ENCODE measurements at regions not wholly inside any gene's neighbourhood (a gene's known extent, or its start where the extent isn't known, plus 50 kb on each side); places are given as distances from the start of the nearest gene placed in this dataset.

GRCh38 chr18:39660141-39660540, 2094.5 kb upstream of the CELF4 start:
- no peak overlapping the region for H3K4me2 ChIP-seq (ENCODE audit: low read length)
- H3K27me3 ChIP-seq (ENCODE audit: insufficient read depth, low read length): no peaks in the 10 kb centered on the region
- no peak overlapping the region for H3K9ac ChIP-seq (ENCODE audit: low read length)
- H3K36me3 ChIP-seq (ENCODE audit: insufficient read depth, low read length): no peaks in the 10 kb centered on the region
- no peaks in the 10 kb centered on the region for H3K79me2 ChIP-seq (ENCODE audit: insufficient read depth, low read length)
- H3K27ac ChIP-seq (ENCODE audit: low read depth, low read length, poor library complexity, severe bottlenecking): no peak overlapping the region
- no peaks in the 10 kb centered on the region for H3K9me2 ChIP-seq (ENCODE audit: low read depth, low read length)
- H3K4me3 ChIP-seq (ENCODE audit: low read depth, low read length, poor library complexity, severe bottlenecking): no peak overlapping the region
- H4K20me1 ChIP-seq (ENCODE audit: insufficient read depth, low read length): no peaks in the 10 kb centered on the region
- TF ChIP-seq CTCF (IDR thresholded peaks at IDR 0.05; ENCODE audit: low read length) (no peak), EZH2 (IDR thresholded peaks at IDR 0.05; ENCODE audit: borderline replicate concordance, low read length) (no peak)
- H3K9me3 ChIP-seq (ENCODE audit: low read length): no peaks in the 10 kb centered on the region
- no peaks in the 10 kb centered on the region for H3K4me1 ChIP-seq (ENCODE audit: insufficient read depth, low read length, severe bottlenecking)
- no peaks in the 10 kb centered on the region for H3F3A ChIP-seq (ENCODE audit: insufficient read depth, low read length)
- no peak overlapping the region for H2AFZ ChIP-seq (ENCODE audit: low read length)

GRCh38 chr18:39655341-39655740, 2089.7 kb upstream of the CELF4 start:
- TF ChIP-seq EZH2 (IDR thresholded peaks at IDR 0.05; ENCODE audit: borderline replicate concordance, low read length): no peak
- TF ChIP-seq CTCF (IDR thresholded peaks at IDR 0.05; ENCODE audit: low read length): no peak
- Histone ChIP-seq H3K4me1 (ENCODE audit: insufficient read depth, low read length, severe bottlenecking) (no peaks in the 10 kb centered on the region), H3K9ac (ENCODE audit: low read length) (no peak overlapping the region), H4K20me1 (ENCODE audit: insufficient read depth, low read length) (no peaks in the 10 kb centered on the region), H3K9me3 (ENCODE audit: low read length) (no peaks in the 10 kb centered on the region), H3K36me3 (ENCODE audit: insufficient read depth, low read length) (no peaks in the 10 kb centered on the region), H3K27me3 (ENCODE audit: insufficient read depth, low read length) (no peaks in the 10 kb centered on the region), H3K9me2 (ENCODE audit: low read depth, low read length) (no peaks in the 10 kb centered on the region), H3K79me2 (ENCODE audit: insufficient read depth, low read length) (no peaks in the 10 kb centered on the region), H3F3A (ENCODE audit: insufficient read depth, low read length) (no peaks in the 10 kb centered on the region), H2AFZ (ENCODE audit: low read length) (no peak overlapping the region), H3K4me2 (ENCODE audit: low read length) (no peak overlapping the region), H3K27ac (ENCODE audit: low read depth, low read length, poor library complexity, severe bottlenecking) (no peak overlapping the region), H3K4me3 (ENCODE audit: low read depth, low read length, poor library complexity, severe bottlenecking) (no peak overlapping the region)

- no peak overlapping the region for H3K9ac ChIP-seq (ENCODE audit: low read length)
- H3K27ac ChIP-seq (ENCODE audit: low read depth, low read length, poor library complexity, severe bottlenecking): no peak overlapping the region
- no peaks in the 10 kb centered on the region for H3K36me3 ChIP-seq (ENCODE audit: insufficient read depth, low read length)
- TF ChIP-seq CTCF (IDR thresholded peaks at IDR 0.05; ENCODE audit: low read length) (no peak), EZH2 (IDR thresholded peaks at IDR 0.05; ENCODE audit: borderline replicate concordance, low read length) (no peak)
- H2AFZ ChIP-seq (ENCODE audit: low read length): no peak overlapping the region
- H4K20me1 ChIP-seq (ENCODE audit: insufficient read depth, low read length): no peaks in the 10 kb centered on the region
- H3K9me2 ChIP-seq (ENCODE audit: low read depth, low read length): no peaks in the 10 kb centered on the region
- H3K27me3 ChIP-seq (ENCODE audit: insufficient read depth, low read length): no peaks in the 10 kb centered on the region
- H3K9me3 ChIP-seq (ENCODE audit: low read length): no peaks in the 10 kb centered on the region
- no peaks in the 10 kb centered on the region for H3K79me2 ChIP-seq (ENCODE audit: insufficient read depth, low read length)
- H3K4me3 ChIP-seq (ENCODE audit: low read depth, low read length, poor library complexity, severe bottlenecking): no peak overlapping the region
- H3K4me1 ChIP-seq (ENCODE audit: insufficient read depth, low read length, severe bottlenecking): no peaks in the 10 kb centered on the region
- H3F3A ChIP-seq (ENCODE audit: insufficient read depth, low read length): no peaks in the 10 kb centered on the region
- H3K4me2 ChIP-seq (ENCODE audit: low read length): no peak overlapping the region
Measured at GRCh38 chr18:39653221-39653620, 2087.6 kb upstream of the CELF4 start.
